ENCODE measurements at regions not wholly inside any gene's neighbourhood (a gene's known extent, or its start where the extent isn't known, plus 50 kb on each side); places are given as distances from the start of the nearest gene placed in this dataset.

DNA sequence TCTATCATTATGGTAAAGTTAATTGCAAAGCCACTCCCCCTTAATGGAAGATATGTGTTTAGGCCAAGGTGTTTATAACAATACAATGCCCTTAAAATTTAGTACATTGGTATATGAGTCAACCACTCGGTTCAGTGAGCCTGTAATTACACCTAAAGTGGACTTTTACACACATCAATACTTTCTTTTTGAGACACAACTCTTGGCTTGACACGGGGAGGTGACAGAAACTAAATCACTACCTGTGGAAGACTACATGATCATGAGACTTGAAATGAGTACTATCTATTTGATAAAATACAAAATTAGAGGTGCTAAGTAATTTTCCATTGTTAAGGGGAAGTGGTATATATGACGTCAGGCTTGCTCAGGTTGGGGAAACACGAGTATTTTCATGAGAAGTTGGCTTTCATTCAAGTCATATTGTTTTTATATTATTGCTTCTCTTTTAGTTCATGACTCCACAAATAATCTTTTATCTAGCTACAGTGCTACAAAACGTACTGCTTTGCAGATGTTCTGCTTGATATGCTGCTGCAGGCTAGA, 918.3 kb downstream of the ARAP2 start (continued):
- TF ChIP-seq, protein P1, sequence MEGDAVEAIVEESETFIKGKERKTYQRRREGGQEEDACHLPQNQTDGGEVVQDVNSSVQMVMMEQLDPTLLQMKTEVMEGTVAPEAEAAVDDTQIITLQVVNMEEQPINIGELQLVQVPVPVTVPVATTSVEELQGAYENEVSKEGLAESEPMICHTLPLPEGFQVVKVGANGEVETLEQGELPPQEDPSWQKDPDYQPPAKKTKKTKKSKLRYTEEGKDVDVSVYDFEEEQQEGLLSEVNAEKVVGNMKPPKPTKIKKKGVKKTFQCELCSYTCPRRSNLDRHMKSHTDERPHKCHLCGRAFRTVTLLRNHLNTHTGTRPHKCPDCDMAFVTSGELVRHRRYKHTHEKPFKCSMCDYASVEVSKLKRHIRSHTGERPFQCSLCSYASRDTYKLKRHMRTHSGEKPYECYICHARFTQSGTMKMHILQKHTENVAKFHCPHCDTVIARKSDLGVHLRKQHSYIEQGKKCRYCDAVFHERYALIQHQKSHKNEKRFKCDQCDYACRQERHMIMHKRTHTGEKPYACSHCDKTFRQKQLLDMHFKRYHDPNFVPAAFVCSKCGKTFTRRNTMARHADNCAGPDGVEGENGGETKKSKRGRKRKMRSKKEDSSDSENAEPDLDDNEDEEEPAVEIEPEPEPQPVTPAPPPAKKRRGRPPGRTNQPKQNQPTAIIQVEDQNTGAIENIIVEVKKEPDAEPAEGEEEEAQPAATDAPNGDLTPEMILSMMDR (IDR thresholded peaks at IDR 0.05; ENCODE audit: control extremely low read depth in 1 of 3, insufficient read depth in 1 of 3, low read depth in 1 of 3, low read length in 3 of 3), result no peak
- TF ChIP-seq TEAD4 (IDR thresholded peaks at IDR 0.05; ENCODE audit: low read depth, low read length), result no peak
